NOMO-1 (cell line): ENCODE measurements at regions not wholly inside any gene's neighbourhood (a gene's known extent, or its start where the extent isn't known, plus 50 kb on each side); places are given as distances from the start of the nearest gene placed in this dataset.
"Not testable (repeated sequence)": the region's sequence is repeated elsewhere in the genome, so short reads cannot be mapped to it uniquely, and the experiment has no call there.

Experiments used
- DNase-seq, 2 experiments: peaks; one replicate each; lab custom pipeline; 2025; ENCODE audit not compliant: unreplicated experiment in 2 of 2; lab: John Stamatoyannopoulos, UW

- no peak for DNase-seq
Observed at GRCh38 chr12:83462419-83462818, 775.7 kb downstream of the TMTC2 start.

GRCh38 chr12:83461336-83461935 is 774.7 kb downstream of the TMTC2 start:
- DNase-seq: no peak

GRCh38 chr12:83451189-83451588 is 764.5 kb downstream of the TMTC2 start:
- no peak for DNase-seq

- DNase-seq: no peak
Observed at GRCh38 chr12:83434600-83434999, 747.9 kb downstream of the TMTC2 start.

- DNase-seq: no peak
Observed at GRCh38 chr12:83432176-83432719, 745.5 kb downstream of the TMTC2 start.

- not testable (repeated sequence) for DNase-seq
Observed at GRCh38 chr12:83427586-83428136, 741.0 kb downstream of the TMTC2 start.

- no peak for DNase-seq
Observed at GRCh38 chr12:83414981-83415380, 728.3 kb downstream of the TMTC2 start.

- DNase-seq: no peak
Observed at GRCh38 chr12:83408851-83409250, 722.1 kb downstream of the TMTC2 start.

GRCh38 chr12:83408146-83408545 is 721.4 kb downstream of the TMTC2 start:
- DNase-seq: no peak

- no peak for DNase-seq
Observed at GRCh38 chr12:83404521-83404920, 717.8 kb downstream of the TMTC2 start.

- no peak for DNase-seq
Observed at GRCh38 chr12:83390186-83390585, 703.5 kb downstream of the TMTC2 start.

GRCh38 chr12:83389237-83389996 is 702.7 kb downstream of the TMTC2 start:
- DNase-seq: peak; percentile 30 to 44

GRCh38 chr12:83388551-83388950 is 701.8 kb downstream of the TMTC2 start:
- no peak for DNase-seq

- no peak for DNase-seq
Observed at GRCh38 chr12:83386527-83387264, 700.0 kb downstream of the TMTC2 start.

GRCh38 chr12:83378186-83378727 is 691.6 kb downstream of the TMTC2 start:
- no peak for DNase-seq

GRCh38 chr12:83365317-83365716 is 678.6 kb downstream of the TMTC2 start:
- no peak for DNase-seq

- no peak for DNase-seq
Observed at GRCh38 chr12:83361475-83361874, 674.8 kb downstream of the TMTC2 start.

GRCh38 chr12:83361071-83361470 is 674.4 kb downstream of the TMTC2 start:
- DNase-seq: no peak

GRCh38 chr12:83349907-83350611 is 663.4 kb downstream of the TMTC2 start:
- DNase-seq: peak; percentile 3 to 69

GRCh38 chr12:83346333-83346732 is 659.6 kb downstream of the TMTC2 start:
- no peak for DNase-seq
